CD14-positive monocyte (primary cell): ENCODE measurements at regions not wholly inside any gene's neighbourhood (a gene's known extent, or its start where the extent isn't known, plus 50 kb on each side); places are given as distances from the start of the nearest gene placed in this dataset.
"Not testable (repeated sequence)": the region's sequence is repeated elsewhere in the genome, so short reads cannot be mapped to it uniquely, and the experiment has no call there.

Experiments
- DNase-seq, 3 donors: peaks; one replicate each; pipeline ENCODE4 v3.0.0-alpha.2; 2011 to 2022
- H2AFZ ChIP-seq: 2 replicates; pipeline ENCODE4 v1.6.0; 2012; ENCODE audit warnings: mild to moderate bottlenecking, low read depth, low read length, inconsistent platforms; ENCODE audit not compliant: insufficient read depth, poor library complexity, severe bottlenecking
- H3K27ac ChIP-seq, 2 donors: 1 replicate in 1 of 2; 2 replicates in 1 of 2; pipeline ENCODE4 v1.5.1; 2012 to 2013; ENCODE audit warnings: low read length in 2 of 2, control low read depth in 1 of 2, inconsistent platforms in 1 of 2, low read depth in 1 of 2, mild to moderate bottlenecking in 1 of 2
- H3K27me3 ChIP-seq, 2 donors: one replicate each; pipeline versions ENCODE4 v1.6.0 to v1.6.1; 2011 to 2013; ENCODE audit warnings: low read length in 2 of 2; ENCODE audit not compliant: control insufficient read depth in 2 of 2, insufficient read depth in 2 of 2
- H3K36me3 ChIP-seq, 2 donors: replicated peaks in 1 of 2; 1 replicate in 1 of 2; 2 replicates in 1 of 2; pipeline versions ENCODE4 v1.5.1 to v1.6.1; 2012 to 2013; ENCODE audit warnings: low read length in 2 of 2, control low read depth in 1 of 2, inconsistent platforms in 1 of 2, mild to moderate bottlenecking in 1 of 2; ENCODE audit not compliant: insufficient read depth in 2 of 2, control insufficient read depth in 1 of 2
- H3K4me1 ChIP-seq, 2 donors: 1 replicate in 1 of 2; 2 replicates in 1 of 2; pipeline versions ENCODE4 v1.5.1 to v1.6.1; 2012 to 2013; ENCODE audit warnings: low read length in 2 of 2, control low read depth in 1 of 2, inconsistent platforms in 1 of 2, mild to moderate bottlenecking in 1 of 2, moderate library complexity in 1 of 2; ENCODE audit not compliant: insufficient read depth in 2 of 2, control insufficient read depth in 1 of 2
- H3K4me2 ChIP-seq: replicated peaks from 2 replicates; pipeline ENCODE3; 2012; ENCODE audit warnings: low read length, moderate library complexity, mild to moderate bottlenecking; ENCODE audit not compliant: poor library complexity, severe bottlenecking; ENCODE audit errors: extremely low read depth
- H3K4me3 ChIP-seq, 3 experiments: fragments of 200-600 bp in 1 of 3; sonication (generic) in 1 of 3; replicated peaks in 1 of 3; 1 replicate in 2 of 3; 2 replicates in 1 of 3; pipeline ENCODE4 v1.5.1; 2011 to 2013; ENCODE audit warnings: low read length in 3 of 3, mild to moderate bottlenecking in 3 of 3, control low read depth in 2 of 3, low read depth in 2 of 3, inconsistent platforms in 1 of 3, moderate library complexity in 1 of 3
- H3K79me2 ChIP-seq: 2 replicates; pipeline ENCODE4 v1.6.0; 2012; ENCODE audit warnings: mild to moderate bottlenecking, control low read depth, inconsistent platforms, low read length, moderate library complexity; ENCODE audit not compliant: insufficient read depth
- H3K9ac ChIP-seq: 2 replicates; pipeline ENCODE4 v1.6.0; 2017; ENCODE audit warnings: low read length, mild to moderate bottlenecking; ENCODE audit not compliant: insufficient read depth, poor library complexity, severe bottlenecking
- H3K9me3 ChIP-seq, 2 donors: replicated peaks in 1 of 2; 1 replicate in 1 of 2; 2 replicates in 1 of 2; pipeline versions ENCODE4 v1.5.1 to v1.6.1; 2012 to 2013; ENCODE audit warnings: low read length in 2 of 2, control low read depth in 1 of 2; ENCODE audit not compliant: control insufficient read depth in 1 of 2, insufficient read depth in 1 of 2
- H4K20me1 ChIP-seq: 2 replicates; pipeline ENCODE4 v1.6.0; 2012; ENCODE audit warnings: mild to moderate bottlenecking, low read length, control low read depth, moderate library complexity; ENCODE audit not compliant: insufficient read depth
- H3K27ac Mint-ChIP-seq, 7 donors: one replicate each; pipeline ENCODE4 v1.8.0; 2020; ENCODE audit warnings: mild to moderate bottlenecking in 7 of 7, mixed read lengths in 7 of 7, moderate library complexity in 6 of 7, inconsistent platforms in 2 of 7
- H3K27me3 Mint-ChIP-seq, 3 donors: one replicate each; pipeline ENCODE4 v1.8.0; 2021 to 2022; ENCODE audit warnings: low read depth in 3 of 3, mild to moderate bottlenecking in 3 of 3, mixed read lengths in 3 of 3, moderate library complexity in 3 of 3, inconsistent platforms in 1 of 3
- H3K36me3 Mint-ChIP-seq, 2 donors: one replicate each; pipeline ENCODE4 v1.8.0; 2020; ENCODE audit warnings: mixed read lengths in 2 of 2, inconsistent platforms in 1 of 2, mild to moderate bottlenecking in 1 of 2
- H3K4me1 Mint-ChIP-seq: one replicate; pipeline ENCODE4 v1.8.0; 2020; ENCODE audit warnings: mild to moderate bottlenecking, mixed read lengths
- H3K4me3 Mint-ChIP-seq, 2 donors: one replicate each; pipeline ENCODE4 v1.8.0; 2020; ENCODE audit warnings: mild to moderate bottlenecking in 2 of 2, mixed read lengths in 2 of 2, moderate library complexity in 1 of 2
- H3K9me3 Mint-ChIP-seq, 7 donors: one replicate each; pipeline ENCODE4 v1.8.0; 2020 to 2022; ENCODE audit warnings: mixed read lengths in 7 of 7, mild to moderate bottlenecking in 6 of 7, moderate library complexity in 6 of 7, inconsistent platforms in 2 of 7
- WGBS: methylation state at CpG from one replicate; pipeline ENCODE4 v1.1.5; 2013; ENCODE audit warnings: missing lambda C conversion rate; ENCODE audit not compliant: insufficient coverage; 5-methylcytosine and 5-hydroxymethylcytosine counted together
- intact Hi-C, 2 donors: fragments of 100-400 bp; cut with micrococcal nuclease; formaldehyde crosslinking; loops; one replicate each; pipeline versions ENCODE4 v1.15.0 to v1.15.1; 2023
- TF ChIP-seq, protein P1 (sequence below): fragments of 200-600 bp; IDR thresholded peaks from one replicate; pipeline ENCODE4 v1.8.0; 2022; ENCODE audit warnings: antibody characterized with exemption, mild to moderate bottlenecking

DNA sequence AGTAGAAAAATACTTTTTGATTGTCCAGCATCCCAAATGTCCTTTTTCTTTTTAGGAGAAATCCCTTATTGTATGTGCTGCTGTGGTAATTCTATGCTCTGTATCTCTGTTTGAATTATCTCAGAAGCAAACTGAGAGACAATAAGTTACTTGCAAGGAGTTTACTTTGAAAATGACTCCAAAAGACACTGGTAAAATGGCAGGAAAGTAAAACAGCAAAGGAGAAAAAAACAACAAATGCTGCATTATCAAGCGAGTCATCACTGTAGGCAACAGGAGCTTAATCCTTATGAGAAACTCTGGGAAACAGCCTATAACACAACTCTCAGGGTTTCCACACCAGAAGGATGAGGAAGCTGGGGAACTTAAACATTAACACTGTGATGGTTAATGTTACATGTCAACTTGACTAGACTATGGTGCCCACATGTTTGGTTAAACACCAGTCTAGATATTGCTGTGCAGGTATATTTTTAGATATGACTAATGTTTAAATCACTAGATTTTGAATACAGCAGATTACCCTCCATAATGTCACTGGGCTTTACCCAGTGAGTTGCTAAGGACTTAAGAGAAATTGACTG lies 92.6 kb upstream of the GAS1 start:
- no peaks in the 10 kb centered on the region for H3K79me2 ChIP-seq
- H3K27me3 ChIP-seq: no peaks in the 10 kb centered on the region
- Mint-ChIP-seq H3K4me3 (no peak overlapping the region), H3K4me1 (no peaks in the 10 kb centered on the region), H3K9me3 (peaks cover 0 to 8% (median 2%) of the 10 kb centered on the region in 7 donors), H3K36me3 (no peaks in the 10 kb centered on the region), H3K27me3 (peaks cover 1 to 2% (median 1%) of the 10 kb centered on the region in 3 donors), H3K27ac (no peak overlapping the region)
- H3K4me1 ChIP-seq: no peaks in the 10 kb centered on the region
- no peaks in the 10 kb centered on the region for H4K20me1 ChIP-seq
- intact Hi-C loops: no loop called here
- TF ChIP-seq, protein P1, sequence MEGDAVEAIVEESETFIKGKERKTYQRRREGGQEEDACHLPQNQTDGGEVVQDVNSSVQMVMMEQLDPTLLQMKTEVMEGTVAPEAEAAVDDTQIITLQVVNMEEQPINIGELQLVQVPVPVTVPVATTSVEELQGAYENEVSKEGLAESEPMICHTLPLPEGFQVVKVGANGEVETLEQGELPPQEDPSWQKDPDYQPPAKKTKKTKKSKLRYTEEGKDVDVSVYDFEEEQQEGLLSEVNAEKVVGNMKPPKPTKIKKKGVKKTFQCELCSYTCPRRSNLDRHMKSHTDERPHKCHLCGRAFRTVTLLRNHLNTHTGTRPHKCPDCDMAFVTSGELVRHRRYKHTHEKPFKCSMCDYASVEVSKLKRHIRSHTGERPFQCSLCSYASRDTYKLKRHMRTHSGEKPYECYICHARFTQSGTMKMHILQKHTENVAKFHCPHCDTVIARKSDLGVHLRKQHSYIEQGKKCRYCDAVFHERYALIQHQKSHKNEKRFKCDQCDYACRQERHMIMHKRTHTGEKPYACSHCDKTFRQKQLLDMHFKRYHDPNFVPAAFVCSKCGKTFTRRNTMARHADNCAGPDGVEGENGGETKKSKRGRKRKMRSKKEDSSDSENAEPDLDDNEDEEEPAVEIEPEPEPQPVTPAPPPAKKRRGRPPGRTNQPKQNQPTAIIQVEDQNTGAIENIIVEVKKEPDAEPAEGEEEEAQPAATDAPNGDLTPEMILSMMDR: no peak
- no peak overlapping the region for H3K27ac ChIP-seq
- no peak overlapping the region for H2AFZ ChIP-seq
- no peaks in the 10 kb centered on the region for H3K36me3 ChIP-seq
- H3K4me3 ChIP-seq: no peak overlapping the region
- no peak overlapping the region for H3K9ac ChIP-seq
- no peaks in the 10 kb centered on the region for H3K9me3 ChIP-seq
- H3K4me2 ChIP-seq: no peak overlapping the region
- no peak for DNase-seq
- no CpG with 5 or more reads among the region's 1 CpG for WGBS

DNA sequence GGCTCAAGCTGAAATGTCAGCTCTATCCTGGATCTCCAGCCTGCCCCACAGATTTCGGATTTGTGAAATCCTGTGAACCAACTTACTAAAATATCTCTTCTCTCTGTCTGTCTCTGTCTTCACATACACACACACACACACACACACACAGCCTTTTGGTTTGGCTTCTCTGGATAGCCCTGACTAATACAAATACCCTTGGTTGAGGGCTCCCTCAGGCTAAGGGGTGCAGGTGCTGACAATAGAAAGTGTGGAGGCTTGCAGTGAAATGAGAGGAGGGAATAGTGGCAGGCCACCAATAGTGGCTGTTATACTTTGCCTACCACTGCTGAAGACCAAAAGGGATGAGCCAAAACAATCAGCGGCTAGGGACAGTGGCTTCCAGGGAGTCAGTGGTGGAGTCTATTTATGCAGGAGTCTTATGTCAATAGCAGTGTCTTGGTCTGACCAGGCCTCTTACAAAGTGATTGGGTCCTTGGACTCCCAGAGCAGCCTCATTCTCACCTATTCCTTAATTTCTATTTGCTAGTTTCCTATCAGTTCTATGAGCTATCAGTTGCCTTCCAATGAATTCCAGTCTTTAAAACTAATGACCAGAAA lies 93.2 kb upstream of the GAS1 start:
- H3K4me2 ChIP-seq: no peak overlapping the region
- H3K9me3 Mint-ChIP-seq: peaks cover 0 to 8% (median 2%) of the 10 kb centered on the region in 7 donors

DNA sequence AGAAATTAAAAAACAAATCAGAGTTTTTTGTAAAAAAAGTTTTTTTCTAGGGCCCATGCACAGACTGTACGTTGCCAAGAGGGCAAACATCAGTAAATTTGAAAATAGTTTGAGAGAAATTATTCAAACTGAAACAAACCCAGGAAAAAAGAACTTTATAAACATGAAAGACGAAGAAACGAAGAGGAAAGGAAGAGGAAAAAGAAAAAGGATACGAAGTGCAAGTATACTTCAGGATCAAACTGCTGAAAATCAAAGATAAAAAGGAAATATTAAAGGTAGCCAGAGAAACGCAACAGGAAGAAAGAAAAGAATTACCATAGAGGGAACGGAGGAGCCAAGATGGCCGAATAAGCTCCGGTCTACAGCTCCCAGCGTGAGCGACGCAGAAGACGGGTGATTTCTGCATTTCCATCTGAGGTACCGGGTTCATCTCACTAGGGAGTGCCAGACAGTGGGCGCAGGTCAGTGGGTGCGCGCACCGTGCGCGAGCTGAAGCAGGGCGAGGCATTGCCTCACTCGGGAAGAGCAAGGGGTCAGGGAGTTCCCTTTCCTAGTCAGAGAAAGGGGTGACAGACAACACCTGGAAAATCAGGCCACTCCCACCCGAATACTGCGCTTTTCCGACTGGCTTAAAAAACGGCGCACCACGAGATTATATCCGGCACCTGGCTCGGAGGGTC lies 94.4 kb upstream of the GAS1 start:
- H3K4me3 Mint-ChIP-seq, H3K9me3 Mint-ChIP-seq, DNase-seq, H4K20me1 ChIP-seq, H3K27me3 ChIP-seq, H3K36me3 ChIP-seq, H3K27ac ChIP-seq, H3K4me2 ChIP-seq, H3K9ac ChIP-seq, H3K79me2 ChIP-seq, H3K27ac Mint-ChIP-seq, H3K4me1 Mint-ChIP-seq, H3K4me1 ChIP-seq, H3K4me3 ChIP-seq, intact Hi-C loops, H2AFZ ChIP-seq, H3K36me3 Mint-ChIP-seq, H3K9me3 ChIP-seq, H3K27me3 Mint-ChIP-seq: not testable (repeated sequence)
- 97% methylated on average over 17 of the region's 29 CpGs for WGBS

More for the DNA sequence above, 93.2 kb upstream of the GAS1 start:
- DNase-seq: no peak
- intact Hi-C loops: no loop called here
- Histone ChIP-seq H3K27me3 (no peaks in the 10 kb centered on the region), H3K9me3 (no peaks in the 10 kb centered on the region), H3K79me2 (no peaks in the 10 kb centered on the region), H4K20me1 (no peaks in the 10 kb centered on the region), H2AFZ (no peak overlapping the region), H3K27ac (no peak overlapping the region), H3K9ac (no peak overlapping the region), H3K36me3 (no peaks in the 10 kb centered on the region), H3K4me1 (no peaks in the 10 kb centered on the region), H3K4me3 (no peak overlapping the region)
- H3K4me3 Mint-ChIP-seq: no peak overlapping the region
- H3K4me1 Mint-ChIP-seq: no peaks in the 10 kb centered on the region
- WGBS: 79% methylated on average over 2 of the region's 2 CpGs
- H3K36me3 Mint-ChIP-seq: no peaks in the 10 kb centered on the region
- no peak overlapping the region for H3K27ac Mint-ChIP-seq
- TF ChIP-seq, protein P1: no peak
- H3K27me3 Mint-ChIP-seq: peaks cover 1 to 2% (median 1%) of the 10 kb centered on the region in 3 donors
